HUES48 (cell line): ENCODE measurements at regions not wholly inside any gene's neighbourhood (a gene's known extent, or its start where the extent isn't known, plus 50 kb on each side); places are given as distances from the start of the nearest gene placed in this dataset.

Experiments
- H3K27ac ChIP-seq: one replicate; pipeline ENCODE4 v1.7.0; 2013; ENCODE audit warnings: low read depth, low read length, inconsistent platforms
- H3K27me3 ChIP-seq: 2 replicates; pipeline ENCODE4 v1.6.1; 2013; ENCODE audit warnings: mild to moderate bottlenecking, low read length; ENCODE audit not compliant: control insufficient read depth, insufficient read depth
- H3K36me3 ChIP-seq: 2 replicates; pipeline ENCODE4 v1.6.1; 2013; ENCODE audit warnings: low read length; ENCODE audit not compliant: control insufficient read depth, insufficient read depth
- H3K4me1 ChIP-seq: 2 replicates; pipeline ENCODE4 v1.6.1; 2013; ENCODE audit warnings: mild to moderate bottlenecking, low read length; ENCODE audit not compliant: control insufficient read depth, insufficient read depth
- H3K4me3 ChIP-seq: 2 replicates; pipeline ENCODE4 v1.5.1; 2013; ENCODE audit warnings: mild to moderate bottlenecking, low read depth, low read length
- H3K9ac ChIP-seq: 2 replicates; pipeline ENCODE4 v1.6.1; 2013; ENCODE audit warnings: mild to moderate bottlenecking, low read depth, low read length, moderate library complexity
- H3K9me3 ChIP-seq: 2 replicates; pipeline ENCODE4 v1.6.1; 2013; ENCODE audit warnings: low read length; ENCODE audit not compliant: control insufficient read depth, insufficient read depth

GRCh38 chr13:87358319-87358718, 312.9 kb upstream of the SLITRK5 start:
- no peak overlapping the region for H3K4me3 ChIP-seq
- H3K4me1 ChIP-seq = no peaks in the 10 kb centered on the region
- no peaks in the 10 kb centered on the region for H3K36me3 ChIP-seq
- H3K9ac ChIP-seq = no peak overlapping the region
- 0 out of 2 replicates have a peak, but pooled peaks cover 3% of the 10 kb centered on the region for H3K9me3 ChIP-seq
- no peaks in the 10 kb centered on the region for H3K27me3 ChIP-seq
- H3K27ac ChIP-seq = no peak overlapping the region

GRCh38 chr13:87361216-87361615, 310.0 kb upstream of the SLITRK5 start:
- Histone ChIP-seq H3K36me3 (no peaks in the 10 kb centered on the region), H3K27me3 (no peaks in the 10 kb centered on the region), H3K9me3 (no peaks in the 10 kb centered on the region), H3K9ac (no peak overlapping the region), H3K4me3 (no peak overlapping the region), H3K4me1 (no peaks in the 10 kb centered on the region), H3K27ac (no peak overlapping the region)

GRCh38 chr13:87368639-87369038, 302.5 kb upstream of the SLITRK5 start:
- no peaks in the 10 kb centered on the region for H3K27me3 ChIP-seq

GRCh38 chr13:87376081-87376480, 295.1 kb upstream of the SLITRK5 start:
- Histone ChIP-seq H3K4me3 (no peak overlapping the region), H3K9me3 (no peaks in the 10 kb centered on the region), H3K4me1 (no peaks in the 10 kb centered on the region), H3K9ac (no peak overlapping the region), H3K27ac (no peak overlapping the region), H3K27me3 (no peaks in the 10 kb centered on the region), H3K36me3 (no peaks in the 10 kb centered on the region)

More at GRCh38 chr13:87368639-87369038, 302.5 kb upstream of the SLITRK5 start:
- Histone ChIP-seq H3K9me3 (no peaks in the 10 kb centered on the region), H3K9ac (no peak overlapping the region), H3K27ac (no peak overlapping the region), H3K36me3 (no peaks in the 10 kb centered on the region), H3K4me1 (no peaks in the 10 kb centered on the region), H3K4me3 (no peak overlapping the region)

DNA sequence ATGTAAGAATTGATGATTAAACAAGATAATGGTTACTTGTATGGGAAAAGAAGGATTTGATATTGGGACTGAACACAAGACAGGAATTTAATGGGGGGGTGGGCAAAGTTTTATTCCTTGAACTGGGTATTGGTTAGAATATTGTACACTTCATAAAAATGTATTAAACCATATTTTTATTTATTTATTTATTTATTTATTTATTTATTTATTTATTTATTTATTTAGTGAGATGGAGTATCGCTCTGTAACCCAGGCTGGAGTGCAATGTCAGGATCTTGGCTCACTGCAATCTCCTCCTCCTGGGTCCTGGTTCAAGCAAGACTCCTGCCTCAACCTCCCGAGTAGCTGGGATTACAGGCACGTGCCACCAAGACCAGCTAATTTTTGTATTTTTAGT, 287.1 kb upstream of the SLITRK5 start:
- Histone ChIP-seq H3K4me1 (no peaks in the 10 kb centered on the region), H3K27ac (no peak overlapping the region), H3K36me3 (no peaks in the 10 kb centered on the region), H3K4me3 (no peak overlapping the region), H3K27me3 (no peaks in the 10 kb centered on the region), H3K9me3 (no peaks in the 10 kb centered on the region), H3K9ac (no peak overlapping the region)

GRCh38 chr13:87393358-87393757, 277.8 kb upstream of the SLITRK5 start:
- no peak overlapping the region for H3K4me3 ChIP-seq
- H3K36me3 ChIP-seq = no peaks in the 10 kb centered on the region
- no peak overlapping the region for H3K27ac ChIP-seq
- no peaks in the 10 kb centered on the region for H3K27me3 ChIP-seq
- no peaks in the 10 kb centered on the region for H3K9me3 ChIP-seq
- H3K4me1 ChIP-seq = no peaks in the 10 kb centered on the region
- no peak overlapping the region for H3K9ac ChIP-seq

DNA sequence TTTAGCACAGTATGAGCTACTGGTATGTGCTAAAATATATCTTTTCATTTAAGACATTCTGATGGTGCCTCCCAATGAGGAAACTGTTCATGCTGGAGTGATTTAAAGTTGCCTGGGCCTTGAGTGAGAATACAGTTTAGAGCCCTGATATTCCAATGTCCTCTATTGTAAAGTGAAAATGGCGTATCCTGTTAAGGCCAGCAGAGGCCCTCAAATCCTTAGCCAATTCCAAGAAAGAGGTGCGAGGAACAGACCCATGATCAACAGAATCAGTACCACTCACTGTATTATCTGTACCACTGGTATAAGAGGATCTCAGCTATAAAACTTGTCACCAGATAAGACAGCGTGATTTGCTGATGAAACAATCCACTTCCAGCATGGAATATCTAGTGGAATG, 273.1 kb upstream of the SLITRK5 start:
- Histone ChIP-seq H3K4me1 (no peaks in the 10 kb centered on the region), H3K4me3 (no peak overlapping the region), H3K27ac (no peak overlapping the region), H3K36me3 (no peaks in the 10 kb centered on the region), H3K9ac (no peak overlapping the region), H3K9me3 (no peaks in the 10 kb centered on the region), H3K27me3 (no peaks in the 10 kb centered on the region)

DNA sequence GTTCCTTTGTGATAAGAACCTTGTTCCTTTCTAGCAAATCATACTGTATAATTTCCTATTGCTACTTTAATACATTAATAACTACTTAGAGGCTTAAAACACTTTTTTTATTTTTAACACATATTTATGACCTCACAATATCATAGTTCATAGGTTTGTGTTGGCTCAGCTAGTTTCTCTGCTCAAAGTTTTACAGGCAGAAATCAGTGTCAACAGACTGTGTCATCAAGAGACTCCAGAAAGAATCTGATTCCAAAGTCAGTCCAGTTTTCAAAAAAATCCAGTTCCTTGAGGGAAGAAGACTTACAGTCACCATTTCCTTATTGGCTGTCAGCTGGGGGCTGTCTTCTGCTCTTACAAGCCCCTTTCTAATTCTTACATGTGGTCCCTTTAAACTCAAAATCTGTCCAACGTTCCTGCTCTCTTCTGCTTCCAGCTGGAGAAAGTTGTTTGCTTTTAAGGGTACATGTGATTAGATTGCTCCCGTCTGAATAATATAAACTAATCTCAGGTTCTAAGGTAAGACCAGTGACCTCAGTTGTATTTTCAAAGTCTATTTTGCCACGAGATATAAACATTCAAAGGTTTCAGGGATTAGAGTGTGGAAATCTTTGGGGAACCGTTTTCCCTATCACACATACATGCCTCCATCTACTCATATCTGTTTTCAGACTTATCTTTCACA, 267.3 kb upstream of the SLITRK5 start:
- no peak overlapping the region for H3K9ac ChIP-seq

DNA sequence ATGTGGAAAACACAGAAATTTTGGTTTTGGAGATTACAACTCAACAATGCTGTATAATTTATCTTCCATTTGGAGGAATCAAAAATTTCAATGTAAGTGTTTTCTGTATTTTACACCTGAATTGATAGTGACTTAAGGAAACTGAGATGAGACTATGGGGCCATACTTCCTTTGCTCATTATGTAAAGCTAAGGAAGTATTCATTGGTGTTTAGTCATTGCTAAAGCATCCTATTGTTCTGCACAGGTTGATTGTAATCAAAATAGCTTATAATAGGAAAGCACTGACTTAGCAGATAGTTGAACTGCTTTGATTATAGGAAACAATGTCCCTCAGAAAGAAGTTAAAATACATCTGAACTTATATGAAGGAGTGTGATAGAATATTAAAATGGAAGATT, 244.4 kb upstream of the SLITRK5 start:
- H3K4me1 ChIP-seq = peaks cover 13% of the 10 kb centered on the region
- no peak overlapping the region for H3K9ac ChIP-seq
- no peaks in the 10 kb centered on the region for H3K27me3 ChIP-seq
- H3K36me3 ChIP-seq = no peaks in the 10 kb centered on the region
- H3K27ac ChIP-seq = peak overlapping the region; percentile 77
- H3K9me3 ChIP-seq = no peaks in the 10 kb centered on the region
- no peak overlapping the region for H3K4me3 ChIP-seq

More for the DNA sequence above, 267.3 kb upstream of the SLITRK5 start:
- H3K27ac ChIP-seq = no peak overlapping the region
- H3K4me1 ChIP-seq = no peaks in the 10 kb centered on the region
- no peaks in the 10 kb centered on the region for H3K36me3 ChIP-seq
- no peaks in the 10 kb centered on the region for H3K9me3 ChIP-seq
- no peaks in the 10 kb centered on the region for H3K27me3 ChIP-seq
- H3K4me3 ChIP-seq = no peak overlapping the region

DNA sequence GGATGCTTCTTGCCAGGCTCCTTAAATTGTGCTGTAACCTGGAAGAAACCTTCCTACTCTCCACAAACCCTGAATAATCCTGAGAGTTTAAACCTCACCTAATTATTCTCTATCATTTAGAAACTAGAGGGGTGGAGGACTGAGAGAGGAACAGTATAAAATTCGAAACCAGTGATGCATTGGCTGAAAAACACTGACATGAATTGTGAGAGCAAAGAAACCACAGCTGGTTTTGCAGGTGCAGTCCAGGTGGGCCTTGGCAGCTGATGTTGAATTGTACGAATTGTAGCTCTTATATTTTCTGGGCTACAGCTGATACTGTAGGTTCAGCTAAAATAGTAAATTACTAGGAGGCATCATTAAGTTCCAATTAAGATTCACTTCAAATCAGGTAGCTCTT, 227.0 kb upstream of the SLITRK5 start:
- no peaks in the 10 kb centered on the region for H3K36me3 ChIP-seq
- H3K4me1 ChIP-seq = no peaks in the 10 kb centered on the region
- H3K9ac ChIP-seq = no peak overlapping the region
- no peak overlapping the region for H3K27ac ChIP-seq
- no peaks in the 10 kb centered on the region for H3K9me3 ChIP-seq
- no peak overlapping the region for H3K4me3 ChIP-seq
- H3K27me3 ChIP-seq = no peaks in the 10 kb centered on the region

DNA sequence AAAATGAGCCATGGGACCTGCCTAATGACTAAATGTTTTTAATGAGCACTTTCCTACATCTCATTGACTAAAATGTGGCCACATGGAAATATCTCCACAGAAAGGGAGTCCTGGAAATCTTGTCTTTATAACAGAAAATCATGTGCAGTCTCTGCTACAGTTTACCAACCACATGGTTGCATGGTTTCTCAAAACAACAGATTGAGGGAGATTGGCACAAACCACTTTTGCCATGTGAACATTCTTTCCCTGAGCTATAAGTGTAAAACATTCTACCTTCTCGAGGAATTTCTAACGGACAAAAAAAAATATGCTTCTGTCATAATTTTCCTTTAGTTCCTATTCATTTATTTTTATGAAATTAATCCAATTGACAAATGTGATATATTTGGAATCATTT, 218.9 kb upstream of the SLITRK5 start:
- Histone ChIP-seq H3K27ac (no peak overlapping the region), H3K4me1 (no peaks in the 10 kb centered on the region), H3K36me3 (no peaks in the 10 kb centered on the region), H3K4me3 (no peak overlapping the region), H3K9ac (no peak overlapping the region), H3K9me3 (no peaks in the 10 kb centered on the region), H3K27me3 (no peaks in the 10 kb centered on the region)
